HG03378 (cell line): ENCODE measurements at regions not wholly inside any gene's neighbourhood (a gene's known extent, or its start where the extent isn't known, plus 50 kb on each side); places are given as distances from the start of the nearest gene placed in this dataset.

Experiments used
- ATAC-seq: cut with Tn5 transposase; IDR thresholded peaks from one replicate; pipeline ENCODE4 v1.9.1; 2021; ENCODE audit warnings: mild to moderate bottlenecking, moderate library complexity; ENCODE audit not compliant: unreplicated experiment

DNA sequence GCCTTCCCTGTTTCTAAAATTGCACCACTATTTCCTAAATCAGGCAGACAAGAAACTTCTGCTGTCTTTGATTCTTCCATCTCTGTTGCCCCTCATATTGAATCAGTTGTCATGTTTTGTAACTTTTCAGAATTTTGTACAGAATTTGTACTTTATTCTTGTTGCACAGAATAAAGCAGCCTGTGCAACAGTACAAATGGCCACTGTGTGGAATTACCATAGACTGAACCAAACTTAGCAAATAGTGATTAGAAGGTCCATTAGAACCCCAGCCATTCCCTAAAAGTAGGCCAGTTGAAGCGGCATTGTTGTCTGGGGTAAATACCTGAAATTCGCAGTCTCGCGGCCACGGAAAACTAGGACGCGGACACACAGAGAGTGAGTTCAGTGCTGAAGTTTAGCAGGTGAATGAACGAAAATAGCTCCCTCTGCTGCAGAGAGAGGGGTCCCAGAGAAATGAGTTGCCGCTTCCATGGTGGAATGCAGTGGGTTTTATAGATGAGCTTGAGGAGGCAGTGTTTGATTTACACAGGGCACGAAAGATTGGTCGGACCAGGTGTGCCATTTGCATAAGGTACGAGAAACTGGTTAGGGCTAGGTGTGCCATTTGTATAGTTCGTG, 71.8 kb downstream of the C4orf33 start:
- ATAC-seq, result no peak

DNA sequence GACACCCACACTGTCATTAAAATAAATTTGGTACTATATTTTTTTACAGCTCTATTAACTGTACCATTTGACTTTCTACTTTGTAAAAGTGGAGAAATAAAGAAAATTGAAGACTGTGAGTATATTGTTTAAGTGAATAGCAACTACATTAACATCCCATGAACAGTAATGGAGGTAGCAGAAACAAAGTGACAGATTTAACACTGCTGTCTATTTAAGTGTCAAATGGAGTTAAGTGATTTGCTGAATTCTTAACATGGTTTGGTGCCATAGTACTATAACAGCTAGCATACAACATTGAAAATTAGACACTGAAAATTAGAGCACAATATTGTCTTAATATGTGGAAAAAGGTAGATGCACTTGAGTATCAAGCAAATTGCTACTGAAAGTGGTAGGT, 76.2 kb downstream of the C4orf33 start:
- ATAC-seq, result no peak

DNA sequence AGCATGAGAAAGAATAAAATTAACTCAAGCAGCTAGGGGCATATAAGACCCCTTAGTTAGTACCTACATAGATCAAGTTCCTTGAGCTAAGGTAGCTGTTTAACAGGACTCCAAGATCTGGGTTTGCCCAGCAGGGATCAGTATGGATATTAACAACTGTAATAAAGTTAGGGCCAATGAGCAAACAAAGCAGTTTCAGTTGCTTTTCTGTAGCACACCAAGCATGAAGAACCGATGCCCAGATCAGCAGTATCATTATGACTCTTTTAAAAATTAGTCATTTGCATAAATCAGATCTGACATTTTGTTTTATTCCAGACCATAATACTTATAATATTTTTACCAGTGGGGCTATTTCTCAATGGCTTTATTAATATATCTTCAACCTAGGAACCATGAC, 80.9 kb downstream of the C4orf33 start:
- no peak for ATAC-seq

DNA sequence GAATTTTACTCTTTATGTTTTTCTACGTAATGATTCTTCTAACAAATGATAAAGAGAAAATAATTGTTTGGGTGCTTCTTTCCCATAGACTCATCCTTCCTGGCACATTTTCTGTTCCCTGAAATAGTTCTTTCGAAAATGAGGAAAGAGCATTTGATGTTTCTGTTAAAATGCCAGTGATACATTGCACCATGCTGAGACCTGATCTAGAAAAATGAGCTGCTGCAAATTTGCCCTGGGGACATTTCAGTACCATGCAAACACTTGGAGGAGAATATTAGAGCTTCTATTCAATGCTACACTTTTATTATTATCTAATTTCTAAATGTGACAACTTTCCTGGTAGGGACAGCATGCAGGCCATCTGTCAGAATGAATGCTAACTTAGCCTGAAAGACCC, 83.3 kb downstream of the C4orf33 start:
- no peak for ATAC-seq

DNA sequence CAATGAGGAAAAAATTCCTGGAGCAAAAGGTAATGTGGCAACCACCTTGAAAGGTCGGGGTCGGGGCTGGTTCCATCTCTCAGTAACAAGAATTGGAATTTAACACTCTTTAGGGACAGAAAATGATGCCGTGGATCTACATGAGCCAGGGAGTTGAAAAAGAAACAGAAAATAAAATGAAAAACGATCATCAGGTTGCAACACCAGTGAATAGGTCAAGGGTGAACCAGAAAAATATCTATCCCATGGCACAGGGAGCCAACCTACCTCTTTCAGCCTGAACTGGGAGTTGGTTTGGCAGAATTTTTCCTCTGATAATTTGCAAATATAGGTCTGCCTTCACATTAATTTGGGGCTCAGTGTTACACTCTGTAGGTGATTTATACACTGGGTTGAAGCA, 93.7 kb downstream of the C4orf33 start:
- ATAC-seq, result no peak

DNA sequence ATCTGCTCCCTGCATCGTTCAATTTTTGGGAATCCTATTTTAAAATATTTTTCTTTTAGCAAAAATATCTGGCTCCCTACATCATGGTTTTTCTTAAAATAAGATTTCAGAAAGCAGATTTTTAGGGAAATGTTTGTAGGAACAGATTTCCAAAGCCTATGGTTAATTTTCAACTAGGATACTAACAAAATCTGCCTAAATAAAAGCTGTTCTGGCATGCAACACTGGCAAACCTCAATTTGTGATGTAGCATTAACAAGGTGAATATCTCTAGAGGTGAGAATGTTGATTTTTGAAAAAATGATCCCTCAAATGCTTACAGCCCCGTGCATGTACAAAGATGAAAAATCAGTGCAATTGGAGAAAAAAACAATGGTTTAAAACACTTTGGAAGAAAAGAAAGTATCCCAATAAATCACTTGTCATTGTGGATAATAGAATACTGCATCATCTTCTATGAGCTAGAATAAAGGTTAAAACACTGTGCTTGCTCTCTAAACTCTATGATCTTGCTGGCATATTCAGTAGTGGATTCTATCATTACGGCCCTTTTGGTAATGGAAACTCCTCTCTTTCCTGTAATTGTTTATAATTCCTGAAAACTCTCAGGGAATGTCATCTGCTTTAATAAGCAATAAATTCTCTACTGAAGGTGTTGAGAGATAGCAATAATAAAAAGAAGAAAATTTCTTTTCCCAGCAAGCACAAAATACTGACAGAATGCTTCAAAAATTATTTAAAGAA, 97.6 kb downstream of the C4orf33 start:
- no peak for ATAC-seq

DNA sequence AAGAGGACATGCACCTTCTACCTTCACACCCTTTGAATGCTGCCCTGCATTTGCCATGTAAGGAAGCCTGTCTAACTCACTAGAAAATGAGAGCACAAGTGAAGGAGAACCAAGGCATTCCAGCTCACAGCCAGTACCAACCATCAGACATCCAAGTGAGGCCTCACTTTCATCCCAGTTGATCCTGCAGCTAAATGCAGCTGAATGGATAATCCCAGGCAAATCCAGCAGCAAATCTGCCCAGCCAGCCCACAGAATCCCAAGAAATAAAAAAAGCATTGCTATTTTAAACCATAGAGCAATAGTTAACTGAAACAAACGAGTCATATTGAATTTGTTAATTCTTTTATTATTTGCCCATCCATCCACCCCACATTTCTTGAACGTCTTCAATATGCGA, 112.5 kb downstream of the C4orf33 start:
- ATAC-seq, result no peak

DNA sequence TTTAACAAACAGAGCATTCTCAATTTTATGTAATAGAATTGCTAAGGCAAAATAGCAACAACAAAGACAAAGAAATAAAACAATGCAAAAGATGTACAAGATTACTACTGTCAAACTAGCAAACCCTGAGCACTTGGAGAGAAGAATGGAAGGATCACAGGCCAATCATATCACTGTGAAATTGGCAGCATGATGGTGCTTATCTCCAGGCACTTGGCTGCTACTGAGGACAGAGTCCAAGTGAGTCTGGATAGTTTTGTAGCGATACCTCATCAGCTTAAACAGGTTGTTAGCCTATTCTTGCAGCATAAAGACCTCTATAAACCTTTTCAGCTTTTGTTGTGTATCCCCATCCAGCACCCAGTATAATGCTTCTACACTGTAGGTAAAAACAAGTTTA, 117.7 kb downstream of the C4orf33 start:
- ATAC-seq, result no peak

DNA sequence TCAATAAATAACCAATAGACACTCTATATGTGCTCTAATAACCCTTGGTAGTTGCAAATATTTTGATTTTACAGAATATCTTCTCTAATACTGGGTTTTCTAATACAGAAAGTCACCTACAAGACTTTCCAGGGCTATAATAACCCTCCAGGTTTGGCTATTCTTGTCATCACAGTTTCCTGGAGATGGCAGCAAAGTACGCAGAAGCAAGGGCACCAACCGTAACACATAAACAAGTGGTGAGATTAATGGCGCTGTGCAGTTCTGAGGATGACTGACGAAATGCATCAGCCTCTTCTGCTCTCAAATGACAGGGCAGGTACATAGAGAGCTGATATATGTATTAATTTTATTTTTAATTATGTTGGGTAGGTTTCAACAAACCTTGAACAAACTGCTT, 122.4 kb downstream of the C4orf33 start:
- ATAC-seq, result no peak

DNA sequence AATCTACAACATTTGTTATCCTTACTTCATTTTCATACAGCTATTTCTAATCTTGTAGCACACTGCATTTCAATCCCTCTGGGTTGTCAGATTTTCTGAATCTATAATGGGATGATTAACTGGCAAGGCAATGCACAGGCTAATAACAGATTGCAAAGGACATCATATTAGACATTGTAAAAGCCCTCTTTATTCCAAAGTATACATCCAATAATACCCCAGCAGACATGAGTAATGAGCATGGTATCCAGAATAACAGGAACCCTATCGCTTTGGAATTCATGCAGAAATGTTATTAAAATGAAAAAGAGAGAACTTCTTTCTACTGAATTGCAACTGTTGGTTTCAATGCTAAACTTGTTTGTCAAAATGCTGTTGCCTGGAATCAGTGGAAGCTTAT, 122.9 kb downstream of the C4orf33 start:
- no peak for ATAC-seq

DNA sequence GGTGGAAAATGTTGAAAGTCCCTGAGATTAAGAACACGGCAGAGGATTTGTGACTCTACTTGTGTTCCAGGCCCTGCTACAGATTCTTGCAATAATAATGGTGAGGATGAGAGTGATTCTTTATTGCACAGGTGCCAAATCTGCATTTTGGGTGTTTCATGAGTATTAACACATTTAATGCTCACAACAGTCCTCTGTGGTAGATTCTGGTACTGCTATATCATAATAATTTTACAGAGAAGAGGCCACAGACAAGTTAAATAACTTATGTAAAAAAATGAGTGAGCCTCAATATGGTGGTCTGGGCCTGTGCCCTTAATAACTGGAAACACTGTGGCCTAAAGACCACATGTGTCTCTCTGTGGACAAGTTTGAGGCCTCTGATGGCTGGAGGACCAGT, 124.3 kb downstream of the C4orf33 start:
- no peak for ATAC-seq

DNA sequence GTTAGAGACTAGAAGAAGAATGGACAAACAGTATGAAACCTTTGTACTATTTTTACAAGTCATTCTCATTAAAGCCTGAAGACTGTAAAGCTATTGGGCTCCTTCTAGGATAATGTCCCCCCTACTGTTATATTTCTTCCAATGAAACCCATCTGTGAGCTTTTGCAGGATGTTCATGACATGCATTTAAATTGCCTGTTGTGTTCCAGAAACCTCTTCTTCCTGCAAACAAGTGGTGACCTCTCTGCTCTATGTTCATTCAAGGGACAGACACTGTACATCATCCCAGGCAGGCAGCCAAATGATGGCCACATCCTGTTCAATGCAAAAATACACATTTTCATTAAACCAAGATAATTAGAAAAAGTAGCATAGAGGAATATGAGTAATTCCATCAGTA, 128.0 kb downstream of the C4orf33 start:
- no peak for ATAC-seq

DNA sequence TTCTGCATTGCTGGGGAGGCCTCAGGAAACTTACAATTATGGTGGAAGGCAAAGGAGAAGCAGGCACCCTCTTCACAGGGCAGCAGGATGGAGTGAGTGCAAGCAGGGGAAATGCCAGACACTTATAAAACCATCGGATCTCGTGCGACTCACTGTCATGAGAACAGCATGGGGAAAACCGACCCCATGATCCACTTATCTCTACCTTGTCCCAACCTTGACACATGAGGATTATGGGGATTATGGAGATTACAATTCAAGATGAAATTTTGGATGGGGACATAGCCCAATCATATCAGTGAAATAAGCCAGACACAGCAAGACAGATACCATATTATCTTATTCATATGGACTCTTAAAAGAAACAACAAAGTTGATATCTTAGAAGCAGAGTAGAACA, 134.9 kb downstream of the C4orf33 start:
- ATAC-seq, result no peak

DNA sequence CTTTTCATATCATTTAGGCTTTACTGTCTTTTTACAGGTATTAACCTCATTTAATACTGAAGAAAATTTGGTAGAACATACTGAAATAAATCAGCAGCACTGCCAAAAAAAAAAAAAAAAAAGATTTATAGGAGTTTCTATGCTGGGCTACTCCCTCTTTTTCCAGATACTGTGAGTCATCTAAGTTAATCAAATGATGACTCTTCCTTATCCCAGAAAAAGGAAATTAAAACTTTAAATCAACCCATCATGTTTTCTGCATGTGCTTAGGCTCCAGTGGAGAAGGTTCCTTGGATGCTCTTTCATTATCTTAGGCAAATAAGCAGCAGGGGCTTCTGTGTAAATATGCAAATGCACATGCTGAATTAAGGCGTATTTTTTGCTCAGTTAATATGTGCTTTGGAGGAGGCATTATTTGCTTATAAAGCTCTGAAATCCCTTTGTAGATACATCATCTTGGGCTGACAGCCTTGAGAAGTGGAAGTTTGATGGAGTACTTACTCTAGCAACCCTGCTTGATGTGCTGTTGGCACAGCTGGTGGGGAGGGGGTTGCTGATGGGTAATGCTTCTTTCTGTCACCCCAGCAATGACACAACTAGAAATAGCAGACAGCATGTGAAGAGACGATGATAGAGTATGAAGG, 136.1 kb downstream of the C4orf33 start:
- ATAC-seq, result no peak

DNA sequence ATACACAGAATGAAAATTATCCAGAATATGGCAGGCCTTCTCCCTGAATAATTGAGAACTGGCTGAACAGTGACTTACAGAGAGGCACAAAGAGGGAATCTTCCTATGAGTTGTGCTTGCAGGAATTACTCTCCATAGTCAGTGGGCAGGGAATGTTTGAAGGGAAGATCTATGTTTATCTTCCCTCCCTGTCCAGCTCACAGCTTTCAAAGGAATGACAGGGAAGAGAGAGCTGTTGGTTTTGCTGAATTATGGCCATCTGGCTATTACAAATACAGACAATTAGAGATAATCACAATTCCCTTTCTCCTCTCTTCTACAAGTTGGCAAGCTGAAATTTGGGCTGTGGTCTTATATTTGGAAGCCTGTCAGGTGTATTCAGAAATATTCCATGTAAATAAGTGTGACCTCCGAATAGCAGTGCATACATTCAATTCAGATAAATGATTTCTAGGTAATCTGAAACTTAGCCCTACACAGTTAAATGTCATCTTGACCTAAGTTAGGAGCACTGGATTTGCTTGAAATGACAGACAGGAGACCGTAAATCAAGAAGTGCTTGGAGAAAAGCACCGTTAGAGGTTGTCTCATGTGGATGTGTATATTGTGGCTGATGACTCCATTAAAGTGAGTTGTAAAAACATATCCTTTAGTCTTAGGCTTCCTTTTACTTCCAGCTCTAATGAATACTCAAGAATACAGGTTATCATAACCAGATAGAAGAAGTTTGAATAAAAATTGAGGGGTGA, 136.8 kb downstream of the C4orf33 start:
- ATAC-seq, result no peak

DNA sequence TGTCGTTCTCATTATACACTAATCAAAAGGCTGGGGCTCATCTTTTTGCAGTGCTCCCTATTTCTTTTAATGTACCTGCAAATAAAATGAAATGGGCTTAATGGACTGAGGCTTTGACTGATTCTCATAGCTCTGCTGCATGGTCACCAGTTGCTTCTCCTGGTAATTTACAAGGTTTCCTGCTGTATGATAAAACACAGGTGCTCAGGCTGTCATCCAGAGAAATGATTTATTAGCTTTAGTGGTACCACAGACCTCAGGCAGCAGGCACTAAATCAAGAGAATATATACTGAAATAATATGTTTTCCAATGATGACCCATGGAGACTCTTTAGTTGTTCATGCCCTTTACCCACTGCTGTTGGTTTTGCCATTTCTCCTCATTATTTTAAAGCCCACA, 137.7 kb downstream of the C4orf33 start:
- ATAC-seq, result no peak

DNA sequence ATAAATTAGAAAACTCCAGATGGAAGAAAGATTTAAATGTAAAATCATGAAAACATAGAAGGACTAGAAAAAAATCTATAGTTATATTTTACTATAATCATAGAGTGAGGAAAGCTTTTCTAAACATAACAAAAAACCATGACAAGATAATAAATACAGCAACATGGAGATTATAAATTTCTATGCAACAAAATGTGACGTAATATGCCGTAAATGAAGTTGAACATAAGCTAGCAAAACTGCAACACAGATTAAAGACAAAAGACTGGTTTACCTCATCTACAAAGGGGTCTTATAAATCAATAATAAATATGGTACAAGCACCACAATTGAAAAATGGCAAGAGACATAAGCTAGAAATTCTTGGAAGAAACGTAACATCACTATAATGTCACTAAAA, 140.4 kb downstream of the C4orf33 start:
- ATAC-seq, result no peak

DNA sequence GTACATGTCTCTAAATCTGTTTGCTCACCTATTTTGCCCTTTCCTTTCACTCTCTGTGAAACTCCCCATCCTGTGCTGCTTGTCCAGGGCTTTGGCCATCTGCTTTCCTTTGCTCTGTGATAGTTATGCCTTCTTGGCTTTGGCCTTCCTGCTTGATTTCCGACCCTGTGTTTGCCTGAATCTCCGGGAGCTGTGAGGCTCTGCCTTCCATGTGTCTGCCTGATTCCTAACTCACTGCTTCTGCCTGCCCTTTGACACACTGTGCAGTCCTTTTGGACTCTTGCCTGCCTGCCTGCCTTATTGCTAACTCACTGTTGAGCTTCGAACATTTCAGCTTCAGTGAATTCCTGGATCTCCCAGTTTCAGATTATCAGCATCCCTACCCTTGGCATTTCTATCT, 143.1 kb downstream of the C4orf33 start:
- no peak for ATAC-seq

DNA sequence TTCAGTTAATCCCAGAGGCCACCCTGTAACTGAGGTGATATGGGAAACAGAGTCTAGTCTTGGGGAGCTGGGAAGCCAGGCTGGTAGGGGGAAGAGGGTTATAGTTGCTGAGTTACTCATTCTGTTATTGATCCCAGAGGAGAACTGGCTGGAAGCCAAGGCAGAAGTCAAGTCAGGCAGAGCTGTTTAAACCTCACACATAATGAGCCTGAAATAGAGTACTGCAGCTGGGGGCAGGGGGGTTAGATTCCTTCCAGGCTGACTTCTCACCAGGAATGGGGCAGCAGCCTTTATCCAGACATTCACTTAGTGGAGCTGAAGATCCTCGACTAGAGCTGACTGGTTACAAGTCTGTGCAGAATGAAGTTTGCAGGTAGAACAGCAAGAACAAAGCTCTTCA, 144.9 kb downstream of the C4orf33 start:
- no peak for ATAC-seq

DNA sequence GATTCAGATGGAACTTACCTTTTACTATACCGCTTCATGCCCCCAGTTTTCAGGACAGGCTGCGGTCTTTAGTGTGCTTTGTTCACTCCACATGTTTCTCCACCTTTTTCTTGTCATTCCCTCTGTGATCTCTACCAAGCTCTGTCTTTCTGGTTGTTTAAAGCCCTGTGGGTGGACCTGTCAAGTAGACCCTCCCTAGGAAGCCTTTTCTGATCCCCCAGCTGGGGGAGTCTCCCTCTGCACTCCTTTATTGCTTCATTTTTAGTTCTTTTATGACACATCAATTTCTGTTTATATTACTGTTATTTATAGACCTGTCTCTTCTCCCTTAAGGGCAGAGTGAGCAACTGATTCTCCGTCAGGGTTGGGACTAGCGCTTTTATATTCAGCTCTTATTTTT, 150.2 kb downstream of the C4orf33 start:
- ATAC-seq, result no peak

DNA sequence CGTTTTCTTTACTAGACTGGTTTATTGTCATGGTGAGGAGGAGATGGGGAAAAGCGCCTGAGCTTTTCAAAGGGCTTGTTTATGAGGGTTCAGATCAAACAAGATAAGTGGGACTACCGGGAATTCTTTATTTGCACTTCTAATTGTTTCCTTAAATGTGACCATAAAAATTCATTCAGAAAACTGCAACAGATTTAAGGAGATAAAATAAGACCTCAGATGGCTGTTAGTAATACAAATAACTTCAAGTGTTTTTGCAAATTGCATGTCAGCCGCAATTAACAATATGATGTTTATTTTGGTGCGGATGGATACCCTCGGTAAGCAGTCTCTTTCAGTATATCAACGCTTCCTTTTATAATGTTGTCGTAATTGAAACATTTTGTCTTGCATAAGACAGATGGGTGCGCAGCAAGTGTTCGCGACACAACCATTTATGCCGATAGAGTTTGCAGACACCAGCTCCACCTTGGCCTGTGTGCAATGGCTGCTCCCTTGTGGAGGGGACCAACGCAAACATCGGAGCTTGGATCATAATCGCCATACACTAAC, 151.0 kb downstream of the C4orf33 start:
- ATAC-seq, result no peak
